WTC11 (cell line): ENCODE measurements at regions not wholly inside any gene's neighbourhood (a gene's known extent, or its start where the extent isn't known, plus 50 kb on each side); places are given as distances from the start of the nearest gene placed in this dataset.

Experiments used
- ATAC-seq: fragments of 200-7000 bp; cut with Tn5 transposase; 2 replicates; pipeline ENCODE4 v1.10.0; 2021; ENCODE audit warnings: mild to moderate bottlenecking, moderate library complexity
- CTCF ChIA-PET: fragments of 300-600 bp; sonication (Branson Sonifier 250); formaldehyde crosslinking; loops from one replicate; lab custom pipeline; 2021; ENCODE audit warnings: antibody characterized with exemption; lab: Charles Lee
- POLR2A ChIA-PET: fragments of 350-600 bp; sonication (Branson Sonifier 250); formaldehyde crosslinking; loops from one replicate; lab custom pipeline; 2021; ENCODE audit warnings: antibody characterized with exemption; lab: Charles Lee
- DNase-seq: peaks from one replicate; pipeline ENCODE4 v3.0.0; 2021; ENCODE audit warnings: low spot score
- H3K27ac Mint-ChIP-seq: 2 replicates; pipeline ENCODE4 v1.8.0; 2021; ENCODE audit warnings: mixed read lengths
- H3K27me3 Mint-ChIP-seq: 2 replicates; pipeline ENCODE4 v1.8.0; 2021; ENCODE audit warnings: low read depth, mild to moderate bottlenecking, moderate library complexity, mixed read lengths
- H3K36me3 Mint-ChIP-seq: 2 replicates; pipeline ENCODE4 v1.8.0; 2021; ENCODE audit warnings: mixed read lengths
- H3K4me1 Mint-ChIP-seq: 2 replicates; pipeline ENCODE4 v1.8.0; 2022; ENCODE audit warnings: mixed read lengths
- H3K4me3 Mint-ChIP-seq: 2 replicates; pipeline ENCODE4 v1.8.0; 2021; ENCODE audit warnings: mild to moderate bottlenecking, moderate library complexity, mixed read lengths
- H3K9me3 Mint-ChIP-seq: 2 replicates; pipeline ENCODE4 v1.8.0; 2021; ENCODE audit warnings: mixed read lengths
- ELF4 ChIP-seq: sonication (generic); formaldehyde crosslinking; IDR thresholded peaks from 2 replicates; pipeline ENCODE4 v1.8.1; 2022; ENCODE audit warnings: low read depth, mild to moderate bottlenecking, moderate library complexity, missing genetic modification reagents
- IRF2 ChIP-seq: sonication (generic); formaldehyde crosslinking; IDR thresholded peaks from 2 replicates; pipeline ENCODE4 v1.8.0; 2022; ENCODE audit warnings: low read depth, missing genetic modification reagents, borderline replicate concordance
- JUN ChIP-seq: sonication (generic); formaldehyde crosslinking; IDR thresholded peaks from 2 replicates; pipeline ENCODE4 v1.8.0; 2023; ENCODE audit warnings: mild to moderate bottlenecking, missing genetic modification reagents
- MXD4 ChIP-seq: fragments of 250-450 bp; sonication (Bioruptor Pico); IDR thresholded peaks from 2 replicates; pipeline ENCODE4 v1.8.0; 2021; ENCODE audit warnings: mild to moderate bottlenecking, moderate library complexity, borderline replicate concordance
- NFE2L1 ChIP-seq: sonication (generic); formaldehyde crosslinking; IDR thresholded peaks from 2 replicates; pipeline ENCODE4 v1.8.1; 2023; ENCODE audit warnings: missing genetic modification reagents
- NR2C2 ChIP-seq: sonication (generic); formaldehyde crosslinking; IDR thresholded peaks from 2 replicates; pipeline ENCODE4 v1.8.0; 2022; ENCODE audit warnings: mild to moderate bottlenecking, missing genetic modification reagents
- RELA ChIP-seq: sonication (generic); formaldehyde crosslinking; IDR thresholded peaks from 2 replicates; pipeline ENCODE4 v1.8.1; 2022; ENCODE audit warnings: missing genetic modification reagents, mild to moderate bottlenecking, borderline replicate concordance
- ZNF263 ChIP-seq: sonication (generic); formaldehyde crosslinking; IDR thresholded peaks from 2 replicates; pipeline ENCODE4 v1.8.1; 2022; ENCODE audit warnings: low read depth, mild to moderate bottlenecking, moderate library complexity, missing genetic modification reagents
- ZNF416 ChIP-seq: fragments of 250-450 bp; sonication (Bioruptor Pico); IDR thresholded peaks from 2 replicates; pipeline ENCODE4 v1.9.0; 2021; ENCODE audit warnings: mild to moderate bottlenecking, inconsistent platforms
- TF ChIP-seq, protein P1 (sequence below): sonication (generic); formaldehyde crosslinking; IDR thresholded peaks from 2 replicates; pipeline ENCODE4 v1.8.0; 2022; ENCODE audit warnings: mild to moderate bottlenecking, missing genetic modification reagents
- TF ChIP-seq, protein P2 (sequence below): sonication (generic); formaldehyde crosslinking; IDR thresholded peaks from 2 replicates; pipeline ENCODE4 v1.8.0; 2023; ENCODE audit warnings: missing genetic modification reagents, mild to moderate bottlenecking, borderline replicate concordance
- TF ChIP-seq, protein P3 (sequence below): fragments of 250-450 bp; sonication (Bioruptor Pico); IDR thresholded peaks from 2 replicates; pipeline ENCODE4 v1.9.0; 2021; ENCODE audit warnings: moderate library complexity, mild to moderate bottlenecking, inconsistent platforms, borderline replicate concordance
- TF ChIP-seq, protein P4 (sequence below): sonication (generic); formaldehyde crosslinking; IDR thresholded peaks from 2 replicates; pipeline ENCODE4 v1.8.1; 2022; ENCODE audit warnings: low read depth, missing genetic modification reagents, borderline replicate concordance
- TF ChIP-seq, protein P5 (sequence below): sonication (generic); formaldehyde crosslinking; IDR thresholded peaks from 2 replicates; pipeline ENCODE4 v1.8.1; 2022; ENCODE audit warnings: low read depth, mild to moderate bottlenecking, moderate library complexity, missing genetic modification reagents, borderline replicate concordance
- TF ChIP-seq, protein P6 (sequence below): fragments of 200-600 bp; IDR thresholded peaks from 2 replicates; pipeline ENCODE4 v1.8.0; 2022; ENCODE audit warnings: antibody characterized with exemption

DNA sequence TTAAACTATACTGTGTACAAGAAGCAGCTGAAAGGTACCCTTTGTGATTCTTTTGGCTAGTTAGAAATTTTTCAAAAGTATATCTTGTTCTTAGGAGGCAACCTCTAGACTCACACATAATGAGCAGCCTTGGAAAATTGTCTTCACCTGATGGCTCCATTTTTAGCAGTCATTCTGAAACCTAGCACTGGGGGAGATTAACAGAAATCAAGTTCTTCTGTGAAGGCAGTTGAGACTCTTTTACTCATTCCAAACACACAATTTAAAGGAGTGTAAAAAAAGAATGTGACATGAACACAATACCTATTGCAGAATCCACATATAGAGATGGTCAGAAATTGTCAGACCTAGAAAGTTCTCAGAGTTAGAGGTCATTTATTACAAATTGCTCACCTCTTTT lies 197.7 kb downstream of the UBE2E3 start (continued):
- TF ChIP-seq IRF2 = no peak
- no peak for TF ChIP-seq MXD4 (CRISPR knock-in tag)
- TF ChIP-seq, protein P1, sequence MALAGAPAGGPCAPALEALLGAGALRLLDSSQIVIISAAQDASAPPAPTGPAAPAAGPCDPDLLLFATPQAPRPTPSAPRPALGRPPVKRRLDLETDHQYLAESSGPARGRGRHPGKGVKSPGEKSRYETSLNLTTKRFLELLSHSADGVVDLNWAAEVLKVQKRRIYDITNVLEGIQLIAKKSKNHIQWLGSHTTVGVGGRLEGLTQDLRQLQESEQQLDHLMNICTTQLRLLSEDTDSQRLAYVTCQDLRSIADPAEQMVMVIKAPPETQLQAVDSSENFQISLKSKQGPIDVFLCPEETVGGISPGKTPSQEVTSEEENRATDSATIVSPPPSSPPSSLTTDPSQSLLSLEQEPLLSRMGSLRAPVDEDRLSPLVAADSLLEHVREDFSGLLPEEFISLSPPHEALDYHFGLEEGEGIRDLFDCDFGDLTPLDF (CRISPR knock-in tag) = no peak
- TF ChIP-seq, protein P2, sequence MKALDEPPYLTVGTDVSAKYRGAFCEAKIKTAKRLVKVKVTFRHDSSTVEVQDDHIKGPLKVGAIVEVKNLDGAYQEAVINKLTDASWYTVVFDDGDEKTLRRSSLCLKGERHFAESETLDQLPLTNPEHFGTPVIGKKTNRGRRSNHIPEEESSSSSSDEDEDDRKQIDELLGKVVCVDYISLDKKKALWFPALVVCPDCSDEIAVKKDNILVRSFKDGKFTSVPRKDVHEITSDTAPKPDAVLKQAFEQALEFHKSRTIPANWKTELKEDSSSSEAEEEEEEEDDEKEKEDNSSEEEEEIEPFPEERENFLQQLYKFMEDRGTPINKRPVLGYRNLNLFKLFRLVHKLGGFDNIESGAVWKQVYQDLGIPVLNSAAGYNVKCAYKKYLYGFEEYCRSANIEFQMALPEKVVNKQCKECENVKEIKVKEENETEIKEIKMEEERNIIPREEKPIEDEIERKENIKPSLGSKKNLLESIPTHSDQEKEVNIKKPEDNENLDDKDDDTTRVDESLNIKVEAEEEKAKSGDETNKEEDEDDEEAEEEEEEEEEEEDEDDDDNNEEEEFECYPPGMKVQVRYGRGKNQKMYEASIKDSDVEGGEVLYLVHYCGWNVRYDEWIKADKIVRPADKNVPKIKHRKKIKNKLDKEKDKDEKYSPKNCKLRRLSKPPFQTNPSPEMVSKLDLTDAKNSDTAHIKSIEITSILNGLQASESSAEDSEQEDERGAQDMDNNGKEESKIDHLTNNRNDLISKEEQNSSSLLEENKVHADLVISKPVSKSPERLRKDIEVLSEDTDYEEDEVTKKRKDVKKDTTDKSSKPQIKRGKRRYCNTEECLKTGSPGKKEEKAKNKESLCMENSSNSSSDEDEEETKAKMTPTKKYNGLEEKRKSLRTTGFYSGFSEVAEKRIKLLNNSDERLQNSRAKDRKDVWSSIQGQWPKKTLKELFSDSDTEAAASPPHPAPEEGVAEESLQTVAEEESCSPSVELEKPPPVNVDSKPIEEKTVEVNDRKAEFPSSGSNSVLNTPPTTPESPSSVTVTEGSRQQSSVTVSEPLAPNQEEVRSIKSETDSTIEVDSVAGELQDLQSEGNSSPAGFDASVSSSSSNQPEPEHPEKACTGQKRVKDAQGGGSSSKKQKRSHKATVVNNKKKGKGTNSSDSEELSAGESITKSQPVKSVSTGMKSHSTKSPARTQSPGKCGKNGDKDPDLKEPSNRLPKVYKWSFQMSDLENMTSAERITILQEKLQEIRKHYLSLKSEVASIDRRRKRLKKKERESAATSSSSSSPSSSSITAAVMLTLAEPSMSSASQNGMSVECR = no peak
- no peak for TF ChIP-seq ZNF263 (CRISPR knock-in tag)
- TF ChIP-seq, protein P3, sequence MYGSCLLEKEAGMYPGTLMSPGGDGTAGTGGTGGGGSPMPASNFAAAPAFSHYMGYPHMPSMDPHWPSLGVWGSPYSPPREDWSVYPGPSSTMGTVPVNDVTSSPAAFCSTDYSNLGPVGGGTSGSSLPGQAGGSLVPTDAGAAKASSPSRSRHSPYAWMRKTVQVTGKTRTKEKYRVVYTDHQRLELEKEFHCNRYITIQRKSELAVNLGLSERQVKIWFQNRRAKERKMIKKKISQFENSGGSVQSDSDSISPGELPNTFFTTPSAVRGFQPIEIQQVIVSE (CRISPR knock-in tag) = no peak
- TF ChIP-seq JUN = no peak
- TF ChIP-seq, protein P4, sequence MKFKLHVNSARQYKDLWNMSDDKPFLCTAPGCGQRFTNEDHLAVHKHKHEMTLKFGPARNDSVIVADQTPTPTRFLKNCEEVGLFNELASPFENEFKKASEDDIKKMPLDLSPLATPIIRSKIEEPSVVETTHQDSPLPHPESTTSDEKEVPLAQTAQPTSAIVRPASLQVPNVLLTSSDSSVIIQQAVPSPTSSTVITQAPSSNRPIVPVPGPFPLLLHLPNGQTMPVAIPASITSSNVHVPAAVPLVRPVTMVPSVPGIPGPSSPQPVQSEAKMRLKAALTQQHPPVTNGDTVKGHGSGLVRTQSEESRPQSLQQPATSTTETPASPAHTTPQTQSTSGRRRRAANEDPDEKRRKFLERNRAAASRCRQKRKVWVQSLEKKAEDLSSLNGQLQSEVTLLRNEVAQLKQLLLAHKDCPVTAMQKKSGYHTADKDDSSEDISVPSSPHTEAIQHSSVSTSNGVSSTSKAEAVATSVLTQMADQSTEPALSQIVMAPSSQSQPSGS (CRISPR knock-in tag) = no peak
- TF ChIP-seq NFE2L1 (CRISPR knock-in tag) = no peak
- TF ChIP-seq ZNF416 (CRISPR knock-in tag) = no peak
- TF ChIP-seq, protein P5, sequence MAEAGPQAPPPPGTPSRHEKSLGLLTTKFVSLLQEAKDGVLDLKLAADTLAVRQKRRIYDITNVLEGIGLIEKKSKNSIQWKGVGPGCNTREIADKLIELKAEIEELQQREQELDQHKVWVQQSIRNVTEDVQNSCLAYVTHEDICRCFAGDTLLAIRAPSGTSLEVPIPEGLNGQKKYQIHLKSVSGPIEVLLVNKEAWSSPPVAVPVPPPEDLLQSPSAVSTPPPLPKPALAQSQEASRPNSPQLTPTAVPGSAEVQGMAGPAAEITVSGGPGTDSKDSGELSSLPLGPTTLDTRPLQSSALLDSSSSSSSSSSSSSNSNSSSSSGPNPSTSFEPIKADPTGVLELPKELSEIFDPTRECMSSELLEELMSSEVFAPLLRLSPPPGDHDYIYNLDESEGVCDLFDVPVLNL = no peak
- TF ChIP-seq, protein P6, sequence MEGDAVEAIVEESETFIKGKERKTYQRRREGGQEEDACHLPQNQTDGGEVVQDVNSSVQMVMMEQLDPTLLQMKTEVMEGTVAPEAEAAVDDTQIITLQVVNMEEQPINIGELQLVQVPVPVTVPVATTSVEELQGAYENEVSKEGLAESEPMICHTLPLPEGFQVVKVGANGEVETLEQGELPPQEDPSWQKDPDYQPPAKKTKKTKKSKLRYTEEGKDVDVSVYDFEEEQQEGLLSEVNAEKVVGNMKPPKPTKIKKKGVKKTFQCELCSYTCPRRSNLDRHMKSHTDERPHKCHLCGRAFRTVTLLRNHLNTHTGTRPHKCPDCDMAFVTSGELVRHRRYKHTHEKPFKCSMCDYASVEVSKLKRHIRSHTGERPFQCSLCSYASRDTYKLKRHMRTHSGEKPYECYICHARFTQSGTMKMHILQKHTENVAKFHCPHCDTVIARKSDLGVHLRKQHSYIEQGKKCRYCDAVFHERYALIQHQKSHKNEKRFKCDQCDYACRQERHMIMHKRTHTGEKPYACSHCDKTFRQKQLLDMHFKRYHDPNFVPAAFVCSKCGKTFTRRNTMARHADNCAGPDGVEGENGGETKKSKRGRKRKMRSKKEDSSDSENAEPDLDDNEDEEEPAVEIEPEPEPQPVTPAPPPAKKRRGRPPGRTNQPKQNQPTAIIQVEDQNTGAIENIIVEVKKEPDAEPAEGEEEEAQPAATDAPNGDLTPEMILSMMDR = no peak
- no peak for TF ChIP-seq NR2C2

DNA sequence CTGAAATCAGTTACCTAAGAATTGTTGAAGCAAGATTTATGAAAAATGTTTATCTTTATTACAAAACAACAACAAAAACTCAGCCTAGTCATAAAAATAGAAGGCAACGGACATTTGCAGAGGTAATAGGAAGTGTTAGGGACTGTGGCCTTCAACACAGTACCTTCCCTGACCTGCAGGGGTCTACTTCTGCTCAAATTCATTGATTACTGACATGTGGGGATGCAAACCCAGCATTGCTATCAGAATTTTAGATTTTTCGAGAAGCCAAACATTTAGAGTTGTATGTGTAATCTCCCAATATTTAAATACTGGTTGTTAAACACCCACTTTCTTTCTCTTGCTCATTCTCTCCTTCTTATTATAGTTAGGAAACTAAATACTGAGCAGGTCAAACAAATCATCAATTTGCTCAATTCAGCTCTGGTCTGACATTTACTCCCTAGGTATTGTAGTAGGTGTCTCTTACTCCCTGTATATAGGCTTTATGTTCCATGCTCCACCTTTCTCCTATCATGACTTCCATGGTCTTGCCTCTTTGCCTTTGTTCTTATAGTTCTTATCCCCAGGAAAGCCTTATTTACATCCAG lies 198.5 kb downstream of the UBE2E3 start:
- POLR2A ChIA-PET = no interaction called here
- DNase-seq (peak; percentile 43), ATAC-seq (peak; percentile 98)
- CTCF ChIA-PET = interaction anchor here (0.8 to 1.6 kb wide), 8 partner anchors 9 to 288 kb away, joined by 3 to 8 read pairs (median 4); partner anchors contain the start of gene ITGA4
- no peak overlapping the region for H3K4me3 Mint-ChIP-seq
- H3K27me3 Mint-ChIP-seq = no peaks in the 10 kb centered on the region
- H3K9me3 Mint-ChIP-seq = no peaks in the 10 kb centered on the region
- no peaks in the 10 kb centered on the region for H3K4me1 Mint-ChIP-seq
- TF ChIP-seq, protein P6 = peak; percentile 63
- TF ChIP-seq IRF2 = no peak
- no peak for TF ChIP-seq RELA (CRISPR knock-in tag)
- no peak for TF ChIP-seq ELF4
- TF ChIP-seq, protein P4 (CRISPR knock-in tag) = no peak
- H3K36me3 Mint-ChIP-seq = no peaks in the 10 kb centered on the region
- H3K27ac Mint-ChIP-seq = no peak overlapping the region
